GM12878 (cell line): ENCODE measurements at regions not wholly inside any gene's neighbourhood (a gene's known extent, or its start where the extent isn't known, plus 50 kb on each side); places are given as distances from the start of the nearest gene placed in this dataset.

Experiments
- BRCA1 ChIP-seq: IDR thresholded peaks from 2 replicates; pipeline ENCODE4 v1.6.1; 2011; ENCODE audit warnings: low read depth, low read length, improper control_type of control experiment
- EZH2 ChIP-seq: IDR thresholded peaks from 2 replicates; pipeline ENCODE4 v1.6.1; 2012; ENCODE audit warnings: low read depth, mild to moderate bottlenecking, control low read depth, inconsistent platforms, low read length, borderline replicate concordance; ENCODE audit not compliant: control insufficient read depth
- POLR2AphosphoS5 ChIP-seq: IDR thresholded peaks from 2 replicates; pipeline ENCODE4 v1.6.1; 2011; ENCODE audit warnings: mild to moderate bottlenecking, low read length, inconsistent platforms
- ZZZ3 ChIP-seq: IDR thresholded peaks from 2 replicates; pipeline ENCODE4 v1.6.1; 2011; ENCODE audit warnings: low read depth; ENCODE audit not compliant: control insufficient read depth, insufficient read length

GRCh38 chr5:155619688-155620087, 606.1 kb downstream of the KIF4B start:
- no peak for TF ChIP-seq BRCA1
- TF ChIP-seq ZZZ3, result no peak
- TF ChIP-seq POLR2AphosphoS5, result no peak
- no peak for TF ChIP-seq EZH2
